Keratinocyte (primary cell): ENCODE measurements at regions not wholly inside any gene's neighbourhood (a gene's known extent, or its start where the extent isn't known, plus 50 kb on each side); places are given as distances from the start of the nearest gene placed in this dataset.

Experiments used
- DNase-seq: peaks from one replicate; pipeline ENCODE4 v3.0.0-alpha.2; 2011; ENCODE audit warnings: low read depth, missing footprints, low spot score
- FAIRE-seq: peaks from 2 replicates; lab custom pipeline; 2011; peaks lifted over from hg19 to GRCh38; lab: Jason Lieb, UNC
- H2AFZ ChIP-seq: 2 replicates; pipeline ENCODE4 v1.6.0; 2012; ENCODE audit warnings: low read length, control low read depth, inconsistent platforms; ENCODE audit not compliant: control insufficient read depth
- H3K27ac ChIP-seq: 2 replicates; pipeline ENCODE4 v1.5.1; 2011; ENCODE audit warnings: low read length; ENCODE audit not compliant: control insufficient read depth, insufficient read depth
- H3K27me3 ChIP-seq: 3 replicates; pipeline ENCODE4 v1.6.0; 2011; ENCODE audit warnings: low read length; ENCODE audit not compliant: control insufficient read depth, insufficient read depth; ENCODE audit errors: extremely low read depth
- H3K36me3 ChIP-seq, 2 experiments: 2 replicates in 1 of 2; 3 replicates in 1 of 2; pipeline ENCODE4 v1.5.1; 2011; ENCODE audit warnings: low read length in 2 of 2, mild to moderate bottlenecking in 1 of 2; ENCODE audit not compliant: control insufficient read depth in 2 of 2, insufficient read depth in 2 of 2; ENCODE audit errors: extremely low read depth in 1 of 2
- H3K4me1 ChIP-seq: 3 replicates; pipeline ENCODE4 v1.5.1; 2011; ENCODE audit warnings: low read length; ENCODE audit not compliant: control insufficient read depth, insufficient read depth; ENCODE audit errors: extremely low read depth
- H3K4me2 ChIP-seq: 3 replicates; pipeline ENCODE4 v1.6.0; 2011; ENCODE audit warnings: low read depth, low read length; ENCODE audit not compliant: control insufficient read depth, insufficient read depth; ENCODE audit errors: extremely low read depth
- H3K4me3 ChIP-seq, 3 experiments: fragments of 200-600 bp in 1 of 3; sonication (generic) in 1 of 3; 2 replicates in 2 of 3; 3 replicates in 1 of 3; pipeline ENCODE4 v1.5.1; 2011 to 2016; ENCODE audit warnings: low read length in 3 of 3, mild to moderate bottlenecking in 3 of 3, control low read depth in 2 of 3, inconsistent platforms in 1 of 3, low read depth in 1 of 3, mixed read lengths in 1 of 3, mixed run types in 1 of 3, moderate library complexity in 1 of 3; ENCODE audit not compliant: control insufficient read depth in 2 of 3, insufficient read depth in 2 of 3; ENCODE audit errors: extremely low read depth in 1 of 3
- H3K79me2 ChIP-seq: 2 replicates; pipeline ENCODE4 v1.6.0; 2012; ENCODE audit warnings: low read length; ENCODE audit not compliant: control insufficient read depth, insufficient read depth
- H3K9ac ChIP-seq: 3 replicates; pipeline ENCODE4 v1.6.0; 2011; ENCODE audit warnings: low read length; ENCODE audit not compliant: control insufficient read depth, insufficient read depth; ENCODE audit errors: extremely low read depth
- H3K9me1 ChIP-seq: 3 replicates; pipeline ENCODE4 v1.6.0; 2011; ENCODE audit warnings: low read length; ENCODE audit not compliant: control insufficient read depth, insufficient read depth; ENCODE audit errors: extremely low read depth
- H3K9me3 ChIP-seq: 2 replicates; pipeline ENCODE4 v1.5.1; 2012; ENCODE audit warnings: low read depth, low read length; ENCODE audit not compliant: control insufficient read depth
- H4K20me1 ChIP-seq: 3 replicates; pipeline ENCODE4 v1.6.0; 2011; ENCODE audit warnings: low read length; ENCODE audit not compliant: control insufficient read depth, insufficient read depth; ENCODE audit errors: extremely low read depth
- EZH2 ChIP-seq: IDR thresholded peaks from one replicate; pipeline ENCODE4 v1.6.1; 2012; ENCODE audit warnings: inconsistent platforms, mild to moderate bottlenecking, low read length, moderate library complexity
- dilution Hi-C: fragments of 300-500 bp; cut with MboI; formaldehyde crosslinking; loops from one replicate; pipeline ENCODE4 v1.7.0; 2020; ENCODE audit warnings: low sequenced_read_pairs; ENCODE audit not compliant: extremely low pct_ligation_motif_present
- TF ChIP-seq, protein P1 (sequence below), 3 experiments: IDR thresholded peaks in 1 of 3; conservative IDR thresholded peaks in 1 of 3; optimal IDR thresholded peaks in 1 of 3; 2 replicates in 2 of 3; 3 replicates in 1 of 3; pipeline versions ENCODE3 to v1.5.1; 2011; ENCODE audit warnings: low read length in 3 of 3, mild to moderate bottlenecking in 3 of 3, moderate library complexity in 2 of 3, control low read depth in 1 of 3, inconsistent platforms in 1 of 3; ENCODE audit not compliant: insufficient read depth in 2 of 3; ENCODE audit errors: extremely low read depth in 1 of 3

DNA sequence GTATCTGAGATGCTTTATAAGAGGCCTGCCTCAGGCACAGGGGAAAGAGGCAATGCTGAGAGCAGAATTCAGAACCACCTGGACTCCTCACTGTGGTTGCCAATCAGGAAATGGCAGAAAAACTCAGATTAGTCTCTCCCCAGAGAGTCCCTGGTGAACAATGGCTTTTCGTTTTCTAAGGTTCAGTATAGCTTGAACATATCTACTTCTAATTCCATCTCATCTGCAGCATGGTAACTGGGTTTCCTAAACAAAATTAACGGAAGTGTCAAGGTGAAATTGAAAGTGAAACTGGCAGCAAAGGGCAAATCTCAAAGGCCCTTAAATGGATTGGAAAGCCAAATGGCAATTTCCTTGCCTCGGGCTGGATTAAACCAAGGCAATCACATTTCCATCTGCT, 480.2 kb upstream of the ACVR2A start:
- Histone ChIP-seq H3K27ac (no peak overlapping the region), H3K27me3 (no peaks in the 10 kb centered on the region), H3K79me2 (no peaks in the 10 kb centered on the region), H3K9ac (no peak overlapping the region), H3K4me1 (no peaks in the 10 kb centered on the region), H2AFZ (peak overlapping the region; percentile 85), H4K20me1 (no peaks in the 10 kb centered on the region), H3K4me2 (peak overlapping the region; percentile 75), H3K9me3 (no peaks in the 10 kb centered on the region), H3K4me3 (peak overlapping the region in 2 of 3 experiments; percentile 47 to 49), H3K36me3 (no peaks in the 10 kb centered on the region), H3K9me1 (no peaks in the 10 kb centered on the region)
- TF ChIP-seq, protein P1, sequence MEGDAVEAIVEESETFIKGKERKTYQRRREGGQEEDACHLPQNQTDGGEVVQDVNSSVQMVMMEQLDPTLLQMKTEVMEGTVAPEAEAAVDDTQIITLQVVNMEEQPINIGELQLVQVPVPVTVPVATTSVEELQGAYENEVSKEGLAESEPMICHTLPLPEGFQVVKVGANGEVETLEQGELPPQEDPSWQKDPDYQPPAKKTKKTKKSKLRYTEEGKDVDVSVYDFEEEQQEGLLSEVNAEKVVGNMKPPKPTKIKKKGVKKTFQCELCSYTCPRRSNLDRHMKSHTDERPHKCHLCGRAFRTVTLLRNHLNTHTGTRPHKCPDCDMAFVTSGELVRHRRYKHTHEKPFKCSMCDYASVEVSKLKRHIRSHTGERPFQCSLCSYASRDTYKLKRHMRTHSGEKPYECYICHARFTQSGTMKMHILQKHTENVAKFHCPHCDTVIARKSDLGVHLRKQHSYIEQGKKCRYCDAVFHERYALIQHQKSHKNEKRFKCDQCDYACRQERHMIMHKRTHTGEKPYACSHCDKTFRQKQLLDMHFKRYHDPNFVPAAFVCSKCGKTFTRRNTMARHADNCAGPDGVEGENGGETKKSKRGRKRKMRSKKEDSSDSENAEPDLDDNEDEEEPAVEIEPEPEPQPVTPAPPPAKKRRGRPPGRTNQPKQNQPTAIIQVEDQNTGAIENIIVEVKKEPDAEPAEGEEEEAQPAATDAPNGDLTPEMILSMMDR (optimal IDR thresholded peaks at IDR 0.05 in 1 of 3, IDR thresholded peaks at IDR 0.05 in 1 of 3, conservative IDR thresholded peaks at IDR 0.05 in 1 of 3; ENCODE audit: extremely low read depth in 1 of 3, insufficient read depth in 2 of 3, low read length in 3 of 3) = no peak
- no peak for TF ChIP-seq EZH2
- FAIRE-seq (peak; percentile 79), DNase-seq (no peak)
- dilution Hi-C loops = no loop called here

DNA sequence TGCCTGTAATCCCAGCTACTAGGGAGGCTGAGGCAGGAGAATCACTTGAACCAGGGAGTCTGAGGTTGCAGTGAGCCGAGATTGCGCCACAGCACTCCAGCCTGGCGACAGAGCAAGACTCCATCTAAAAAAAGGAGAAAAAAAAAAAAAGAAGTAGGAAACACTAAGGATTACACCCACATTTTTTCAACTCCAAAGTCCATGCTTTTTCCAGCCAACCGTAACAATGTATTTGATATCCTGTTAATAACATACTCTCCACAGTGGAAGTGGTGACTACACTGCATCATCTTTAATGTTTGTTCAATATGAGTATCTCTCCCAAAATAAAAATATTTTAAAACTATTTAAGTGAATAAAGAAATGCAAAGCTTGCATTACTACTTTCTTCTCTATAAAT, 481.6 kb upstream of the ACVR2A start:
- Histone ChIP-seq H3K9ac (no peak overlapping the region), H3K27me3 (no peaks in the 10 kb centered on the region), H3K4me1 (no peaks in the 10 kb centered on the region), H3K4me3 (no peak overlapping the region), H2AFZ (no peak overlapping the region), H4K20me1 (no peaks in the 10 kb centered on the region), H3K9me1 (no peaks in the 10 kb centered on the region), H3K4me2 (no peak overlapping the region), H3K27ac (no peak overlapping the region), H3K9me3 (no peaks in the 10 kb centered on the region), H3K36me3 (no peaks in the 10 kb centered on the region), H3K79me2 (no peaks in the 10 kb centered on the region)
- no peak for DNase-seq
- TF ChIP-seq, protein P1 (optimal IDR thresholded peaks at IDR 0.05 in 1 of 3, IDR thresholded peaks at IDR 0.05 in 1 of 3, conservative IDR thresholded peaks at IDR 0.05 in 1 of 3; ENCODE audit: extremely low read depth in 1 of 3, insufficient read depth in 2 of 3, low read length in 3 of 3) = no peak
- dilution Hi-C loops = no loop called here
- no peak for FAIRE-seq
